RWPE2 (cell line): ENCODE measurements at regions not wholly inside any gene's neighbourhood (a gene's known extent, or its start where the extent isn't known, plus 50 kb on each side); places are given as distances from the start of the nearest gene placed in this dataset.

ENCODE experiments used
- ATAC-seq: fragments of 200-7000 bp; cut with Tn5 transposase; 3 replicates; pipeline ENCODE4 v1.9.1; 2021; ENCODE audit warnings: low read depth
- DNase-seq: peaks from one replicate; pipeline ENCODE4 v3.0.0-alpha.2; 2020; ENCODE audit warnings: low spot score
- H3K27ac ChIP-seq: fragments of 450-650 bp; 2 replicates; pipeline ENCODE4 v1.5.1; 2017; ENCODE audit warnings: mild to moderate bottlenecking; ENCODE audit not compliant: poor library complexity, severe bottlenecking
- H3K27me3 ChIP-seq: fragments of 250-450 bp; sonication (Bioruptor Pico); 2 replicates; pipeline ENCODE4 v1.5.1; 2021; ENCODE audit warnings: mild to moderate bottlenecking, moderate library complexity; ENCODE audit not compliant: insufficient read depth, poor library complexity, severe bottlenecking
- H3K36me3 ChIP-seq: fragments of 250-450 bp; sonication (Bioruptor Pico); 2 replicates; pipeline ENCODE4 v1.5.1; 2020; ENCODE audit warnings: low read depth, mild to moderate bottlenecking, moderate library complexity
- H3K4me1 ChIP-seq: fragments of 250-450 bp; sonication (Bioruptor Pico); 2 replicates; pipeline ENCODE4 v1.5.1; 2021; ENCODE audit warnings: mild to moderate bottlenecking, moderate library complexity; ENCODE audit not compliant: insufficient read depth, poor library complexity, severe bottlenecking
- H3K4me3 ChIP-seq: fragments of 250-450 bp; sonication (Bioruptor Pico); 2 replicates; pipeline ENCODE4 v1.5.1; 2021; ENCODE audit warnings: mild to moderate bottlenecking, moderate library complexity; ENCODE audit not compliant: severe bottlenecking
- H3K9me3 ChIP-seq: fragments of 250-450 bp; sonication (Bioruptor Pico); 2 replicates; pipeline ENCODE4 v1.5.1; 2021; ENCODE audit warnings: mild to moderate bottlenecking, moderate library complexity; ENCODE audit not compliant: severe bottlenecking
- TF ChIP-seq, protein P1 (sequence below): fragments of 450-650 bp; IDR thresholded peaks from one replicate; pipeline ENCODE4 v1.5.1; 2017; ENCODE audit warnings: mild to moderate bottlenecking, moderate library complexity; ENCODE audit not compliant: poor library complexity, severe bottlenecking

DNA sequence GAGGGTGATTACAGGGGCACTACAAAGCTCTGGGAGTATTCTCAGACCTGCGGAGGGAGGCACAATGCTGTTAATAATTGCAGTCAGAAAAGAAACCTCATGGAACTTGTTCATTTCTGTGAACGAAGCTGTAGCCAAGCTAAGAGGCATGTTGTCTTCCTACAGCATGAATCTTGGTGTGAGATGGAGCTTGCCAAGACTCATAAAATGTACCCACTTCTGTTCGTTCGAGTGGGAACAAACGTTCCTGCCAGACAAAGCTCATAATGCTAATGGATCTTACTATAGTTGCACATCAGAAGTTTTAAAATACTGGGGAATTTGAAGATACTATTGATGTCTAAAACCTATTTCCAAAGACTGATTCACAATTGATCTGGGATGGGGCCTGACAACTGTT, 489.1 kb downstream of the ZEB2 start:
- no peaks in the 10 kb centered on the region for H3K27me3 ChIP-seq
- TF ChIP-seq, protein P1, sequence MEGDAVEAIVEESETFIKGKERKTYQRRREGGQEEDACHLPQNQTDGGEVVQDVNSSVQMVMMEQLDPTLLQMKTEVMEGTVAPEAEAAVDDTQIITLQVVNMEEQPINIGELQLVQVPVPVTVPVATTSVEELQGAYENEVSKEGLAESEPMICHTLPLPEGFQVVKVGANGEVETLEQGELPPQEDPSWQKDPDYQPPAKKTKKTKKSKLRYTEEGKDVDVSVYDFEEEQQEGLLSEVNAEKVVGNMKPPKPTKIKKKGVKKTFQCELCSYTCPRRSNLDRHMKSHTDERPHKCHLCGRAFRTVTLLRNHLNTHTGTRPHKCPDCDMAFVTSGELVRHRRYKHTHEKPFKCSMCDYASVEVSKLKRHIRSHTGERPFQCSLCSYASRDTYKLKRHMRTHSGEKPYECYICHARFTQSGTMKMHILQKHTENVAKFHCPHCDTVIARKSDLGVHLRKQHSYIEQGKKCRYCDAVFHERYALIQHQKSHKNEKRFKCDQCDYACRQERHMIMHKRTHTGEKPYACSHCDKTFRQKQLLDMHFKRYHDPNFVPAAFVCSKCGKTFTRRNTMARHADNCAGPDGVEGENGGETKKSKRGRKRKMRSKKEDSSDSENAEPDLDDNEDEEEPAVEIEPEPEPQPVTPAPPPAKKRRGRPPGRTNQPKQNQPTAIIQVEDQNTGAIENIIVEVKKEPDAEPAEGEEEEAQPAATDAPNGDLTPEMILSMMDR, result no peak
- ATAC-seq (no peak), DNase-seq (no peak)
- no peaks in the 10 kb centered on the region for H3K9me3 ChIP-seq
- no peak overlapping the region for H3K27ac ChIP-seq
- H3K36me3 ChIP-seq, result no peaks in the 10 kb centered on the region
- no peaks in the 10 kb centered on the region for H3K4me1 ChIP-seq
- H3K4me3 ChIP-seq, result no peak overlapping the region

DNA sequence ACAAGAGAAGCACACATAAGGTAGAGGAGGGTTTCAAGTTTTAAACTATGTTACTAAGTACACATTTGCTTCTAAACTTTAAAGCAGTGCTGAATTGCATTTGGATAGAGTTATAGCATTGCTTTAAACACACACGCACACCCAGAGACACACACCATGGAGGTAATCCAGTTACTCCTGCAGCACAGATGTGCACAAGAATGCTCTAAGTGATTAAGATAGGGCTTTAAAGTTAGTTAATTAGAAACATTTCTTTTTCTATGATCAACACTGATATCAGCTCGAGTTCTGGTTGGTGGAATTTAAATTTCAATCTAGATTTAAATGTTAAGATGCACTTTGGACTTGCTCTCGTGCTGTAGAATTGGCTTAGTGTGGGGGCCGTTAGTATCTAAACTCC, 492.3 kb downstream of the ZEB2 start:
- Histone ChIP-seq H3K36me3 (no peaks in the 10 kb centered on the region), H3K27me3 (no peaks in the 10 kb centered on the region), H3K4me3 (no peak overlapping the region), H3K4me1 (no peaks in the 10 kb centered on the region), H3K9me3 (no peaks in the 10 kb centered on the region), H3K27ac (no peak overlapping the region)
- DNase-seq (no peak), ATAC-seq (no peak)
- TF ChIP-seq, protein P1, result no peak

- Histone ChIP-seq H3K9me3 (no peaks in the 10 kb centered on the region), H3K36me3 (no peaks in the 10 kb centered on the region), H3K4me3 (no peak overlapping the region), H3K27ac (no peak overlapping the region), H3K4me1 (no peaks in the 10 kb centered on the region), H3K27me3 (no peaks in the 10 kb centered on the region)
- DNase-seq (no peak), ATAC-seq (no peak)
- TF ChIP-seq, protein P1, result no peak
These were observed 493.2 kb downstream of the ZEB2 start for GRCh38 chr2:144026753-144027152.

- TF ChIP-seq, protein P1, result no peak
- no peak for ATAC-seq
- no peak for DNase-seq
- Histone ChIP-seq H3K9me3 (no peaks in the 10 kb centered on the region), H3K4me1 (peaks cover 6% of the 10 kb centered on the region), H3K27ac (no peak overlapping the region), H3K4me3 (no peak overlapping the region), H3K36me3 (no peaks in the 10 kb centered on the region), H3K27me3 (no peaks in the 10 kb centered on the region)
These were observed 499.9 kb downstream of the ZEB2 start for GRCh38 chr2:144020047-144020446.

DNA sequence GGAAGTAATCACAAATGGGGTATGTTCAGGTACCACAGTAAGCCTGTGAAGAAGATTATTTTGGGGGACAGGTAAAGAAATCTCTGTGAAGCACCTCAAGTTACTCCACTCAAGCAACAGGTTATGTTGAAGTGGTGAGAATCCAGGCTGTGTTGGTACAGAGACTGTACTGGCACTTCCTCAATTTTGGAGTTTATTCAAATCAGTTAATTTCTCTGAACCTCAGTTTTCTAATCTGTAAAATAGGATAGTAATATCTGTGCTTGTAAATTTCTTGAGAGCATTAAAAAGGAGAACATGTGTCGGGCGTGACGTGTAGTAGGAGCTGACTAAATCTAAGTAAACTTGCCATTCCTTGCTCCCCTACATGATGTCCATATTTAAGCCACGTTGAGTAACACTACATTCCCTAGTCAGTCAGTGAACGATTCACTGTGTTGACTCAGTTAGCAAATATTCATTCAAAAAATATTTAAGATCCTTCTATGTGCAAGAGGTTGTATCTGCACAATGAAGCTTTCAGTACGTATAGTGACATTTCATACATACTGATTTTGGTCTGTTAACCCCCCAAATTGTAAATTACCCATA, 504.2 kb downstream of the ZEB2 start:
- TF ChIP-seq, protein P1, result no peak
- no peak overlapping the region for H3K4me3 ChIP-seq
- no peaks in the 10 kb centered on the region for H3K36me3 ChIP-seq
- H3K27ac ChIP-seq, result peak overlapping the region; percentile 17
- H3K27me3 ChIP-seq, result no peaks in the 10 kb centered on the region
- ATAC-seq (peak; percentile 94), DNase-seq (no peak)
- no peaks in the 10 kb centered on the region for H3K9me3 ChIP-seq
- H3K4me1 ChIP-seq, result peaks cover 16% of the 10 kb centered on the region
